Left lung (tissue), 4 donors: ENCODE measurements at regions not wholly inside any gene's neighbourhood (a gene's known extent, or its start where the extent isn't known, plus 50 kb on each side); places are given as distances from the start of the nearest gene placed in this dataset.
A peak's percentile ranks its signal among the peaks of the same experiment; 100 is the strongest.

Experiments used
- ATAC-seq: fragments of 200-7000 bp; cut with Tn5 transposase; one replicate; pipeline ENCODE4 v1.9.1; 2020; ENCODE audit warnings: moderate library complexity
- DNase-seq, 4 donors: peaks; one replicate each; pipeline ENCODE4 v3.0.0-alpha.2; 2013 to 2020
- H3K27ac ChIP-seq, 2 donors: fragments of 200-600 bp; sonication (generic) in 1 of 2; one replicate each; pipeline versions ENCODE4 v1.5.0 to v1.8.0; 2020 to 2021
- H3K27me3 ChIP-seq, 2 donors: fragments of 200-600 bp; sonication (generic) in 1 of 2; one replicate each; pipeline versions ENCODE4 v1.5.0 to v1.8.0; 2020 to 2021
- H3K36me3 ChIP-seq, 2 donors: fragments of 200-600 bp; sonication (generic) in 1 of 2; one replicate each; pipeline versions ENCODE4 v1.5.0 to v1.8.0; 2020 to 2021
- H3K4me1 ChIP-seq, 2 donors: fragments of 200-600 bp; one replicate each; pipeline ENCODE4 v1.8.0; 2021
- H3K4me3 ChIP-seq, 2 donors: fragments of 200-600 bp; sonication (generic) in 1 of 2; one replicate each; pipeline versions ENCODE4 v1.5.0 to v1.8.0; 2020 to 2021; ENCODE audit warnings: mild to moderate bottlenecking in 1 of 2
- H3K9me3 ChIP-seq, 2 donors: fragments of 200-600 bp; sonication (generic) in 1 of 2; one replicate each; pipeline versions ENCODE4 v1.5.0 to v1.8.0; 2020 to 2021
- CTCF ChIP-seq, 2 donors: fragments of 200-600 bp; sonication (generic) in 1 of 2; IDR thresholded peaks; one replicate each; pipeline versions ENCODE4 v1.5.0 to v1.8.0; 2021; ENCODE audit warnings: antibody characterized with exemption in 2 of 2
- intact Hi-C, 2 donors: fragments of 100-400 bp; cut with DNase I; formaldehyde crosslinking; loops; one replicate each; pipeline versions ENCODE4 v1.11.2 to v1.14.2; 2022
- donor health status: DM: no; HTN: yes; CAD: no.
- donor health status: DM: no; HTN: no; CAD: no.

- intact Hi-C loops: no loop called here
- Histone ChIP-seq H3K4me3 (no peak overlapping the region), H3K27ac (no peak overlapping the region), H3K27me3 (no peaks in the 10 kb centered on the region), H3K36me3 (no peaks in the 10 kb centered on the region), H3K9me3 (no peaks in the 10 kb centered on the region), H3K4me1 (no peaks in the 10 kb centered on the region)
- TF ChIP-seq CTCF (IDR thresholded peaks at IDR 0.05): no peak
- DNase-seq: peak in 1 of 4 donors; percentile 24
- no peak for ATAC-seq
Measured at GRCh38 chr3:132117642-132118041, 82.8 kb upstream of the CPNE4 start.

GRCh38 chr3:132119531-132119930, 84.7 kb upstream of the CPNE4 start:
- Histone ChIP-seq H3K4me3 (no peak overlapping the region), H3K4me1 (no peaks in the 10 kb centered on the region), H3K9me3 (no peaks in the 10 kb centered on the region), H3K36me3 (no peaks in the 10 kb centered on the region), H3K27ac (no peak overlapping the region), H3K27me3 (no peaks in the 10 kb centered on the region)
- no peak for TF ChIP-seq CTCF (IDR thresholded peaks at IDR 0.05)
- DNase-seq (no peak), ATAC-seq (no peak)
- intact Hi-C loops: no loop called here

GRCh38 chr3:132124096-132124495, 89.3 kb upstream of the CPNE4 start:
- no peak for TF ChIP-seq CTCF (IDR thresholded peaks at IDR 0.05)
- Histone ChIP-seq H3K4me3 (no peak overlapping the region), H3K27me3 (no peaks in the 10 kb centered on the region), H3K27ac (no peak overlapping the region), H3K36me3 (no peaks in the 10 kb centered on the region), H3K4me1 (no peaks in the 10 kb centered on the region), H3K9me3 (no peaks in the 10 kb centered on the region)
- intact Hi-C loops: no loop called here
- DNase-seq (no peak), ATAC-seq (no peak)

GRCh38 chr3:132124651-132125284, 90.0 kb upstream of the CPNE4 start:
- ATAC-seq: no peak
- H3K9me3 ChIP-seq: no peaks in the 10 kb centered on the region
- no peak overlapping the region for H3K27ac ChIP-seq
- no peak for TF ChIP-seq CTCF (IDR thresholded peaks at IDR 0.05)
- H3K4me3 ChIP-seq: no peak overlapping the region
- no peaks in the 10 kb centered on the region for H3K36me3 ChIP-seq
- H3K27me3 ChIP-seq: no peaks in the 10 kb centered on the region
- H3K4me1 ChIP-seq: no peaks in the 10 kb centered on the region
- intact Hi-C loops: no loop called here
- no peak for DNase-seq

GRCh38 chr3:132134611-132135010, 99.8 kb upstream of the CPNE4 start:
- ATAC-seq (peak; percentile 64), DNase-seq (no peak)
- Histone ChIP-seq H3K27ac (peak overlapping the region; percentile 44 to 63), H3K9me3 (no peaks in the 10 kb centered on the region), H3K4me1 (no peaks in the 10 kb centered on the region), H3K36me3 (no peaks in the 10 kb centered on the region), H3K4me3 (no peak overlapping the region), H3K27me3 (peaks cover 0 to 14% of the 10 kb centered on the region in 2 donors)
- TF ChIP-seq CTCF (IDR thresholded peaks at IDR 0.05): no peak
- intact Hi-C loops: no loop called here
